ENCODE measurements at regions not wholly inside any gene's neighbourhood (a gene's known extent, or its start where the extent isn't known, plus 50 kb on each side); places are given as distances from the start of the nearest gene placed in this dataset.

DNA sequence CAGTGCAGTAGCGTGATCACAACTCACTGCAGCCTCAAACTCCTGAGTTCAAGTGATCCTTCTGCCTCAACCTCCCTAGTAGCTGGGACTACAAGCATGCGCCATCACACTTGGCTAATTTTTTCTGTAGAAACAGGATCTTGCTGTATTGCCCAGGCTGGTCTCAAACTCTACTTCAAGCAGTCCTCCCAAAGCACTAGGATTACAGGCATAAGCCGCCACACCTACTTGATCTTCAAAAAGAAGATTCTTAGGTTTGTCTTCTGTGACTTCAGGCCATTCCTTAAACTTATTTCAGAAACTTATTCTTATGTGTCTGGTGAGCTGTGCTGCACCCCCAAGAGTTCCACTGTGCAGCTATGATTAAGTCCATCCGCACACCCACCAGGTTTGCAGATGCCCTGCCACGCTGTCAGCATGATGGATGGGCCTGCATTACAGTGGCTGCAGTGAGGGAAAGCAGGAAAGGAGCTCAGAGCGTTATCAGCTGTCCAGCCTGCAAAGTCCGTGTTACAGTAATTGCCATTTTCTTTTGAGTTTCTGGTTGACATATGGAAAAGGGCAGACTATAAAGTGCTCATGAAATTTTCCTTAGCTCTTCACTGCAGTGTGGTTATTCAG is 146.6 kb downstream of the AASDH start:
- no peak for DNase-seq

DNA sequence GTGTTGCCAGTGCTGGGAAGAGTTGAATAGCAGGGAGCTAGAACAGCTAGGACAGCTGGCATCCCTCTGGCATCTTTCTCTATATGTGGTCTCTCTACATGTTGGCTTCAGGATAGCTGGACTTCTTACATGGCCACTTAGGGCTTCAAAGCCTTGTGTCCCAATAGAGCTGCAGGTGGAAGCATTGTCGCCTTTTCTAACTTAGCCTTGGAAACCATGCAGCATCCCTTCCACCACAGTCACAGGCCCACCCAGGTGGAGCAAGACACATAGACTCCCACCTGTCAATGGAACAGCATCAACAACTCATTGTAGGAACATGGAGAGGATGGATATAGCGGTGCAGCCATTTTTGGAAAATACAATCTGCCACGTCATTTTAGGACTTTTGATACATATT is 149.0 kb downstream of the AASDH start:
- DNase-seq, result no peak

GRCh38 chr4:56235725-56236124 is 151.6 kb downstream of the AASDH start:
- DNase-seq, result no peak

DNA sequence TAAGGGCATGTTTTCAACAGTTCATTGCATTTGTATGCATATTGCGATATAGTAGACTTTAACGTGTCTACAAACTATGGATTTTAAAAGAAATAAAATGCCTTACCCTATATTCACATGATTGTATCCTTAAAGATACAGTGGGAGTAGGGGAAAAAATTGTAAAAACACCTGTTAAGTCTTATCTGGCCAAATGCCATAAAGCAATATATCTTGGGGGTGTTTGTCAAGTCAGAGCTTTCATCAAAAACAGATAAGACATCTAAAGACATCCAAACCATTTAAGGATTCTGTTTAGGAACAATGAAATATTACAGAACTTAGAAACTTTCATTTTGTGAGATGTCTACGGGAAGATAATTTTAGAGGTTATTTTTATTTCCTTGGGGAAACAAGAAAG is 152.3 kb downstream of the AASDH start:
- DNase-seq, result no peak

DNA sequence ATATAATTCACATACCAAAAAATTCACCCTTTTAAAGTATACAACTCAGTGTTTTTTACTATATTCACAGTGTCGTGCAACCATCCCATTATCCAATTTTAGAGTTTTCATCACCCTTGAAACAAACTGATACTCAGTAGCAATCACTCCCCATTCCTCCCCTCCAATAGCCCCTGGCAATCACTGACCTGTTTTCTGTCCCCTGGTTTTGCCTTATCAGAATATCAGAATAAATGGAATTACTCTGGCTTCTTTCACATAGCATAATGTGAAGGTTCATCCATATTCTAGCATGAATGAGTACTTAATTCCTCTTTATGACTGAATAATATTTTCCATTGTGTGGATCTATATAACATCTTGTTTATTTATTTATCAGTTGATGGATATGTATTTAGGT is 153.2 kb downstream of the AASDH start:
- no peak for DNase-seq

DNA sequence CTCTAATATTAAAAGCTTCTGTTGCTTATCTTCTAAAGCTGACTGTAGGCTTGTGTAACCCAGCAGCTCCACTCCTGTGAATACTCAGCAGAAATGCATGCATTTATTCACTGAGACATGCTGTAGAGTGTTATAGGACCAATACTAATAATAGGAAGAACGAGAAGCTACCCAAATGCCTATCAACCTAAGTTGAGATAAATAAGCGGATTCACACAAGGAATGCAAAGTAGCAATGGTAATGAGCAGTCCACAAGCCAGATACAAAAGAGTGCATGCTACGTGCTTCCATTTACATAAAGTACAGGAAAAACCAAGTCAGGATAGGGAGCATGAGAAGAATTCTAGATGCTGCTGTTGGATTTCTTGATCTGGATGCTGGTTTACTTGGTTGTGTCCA is 155.9 kb downstream of the AASDH start:
- no peak for DNase-seq

DNA sequence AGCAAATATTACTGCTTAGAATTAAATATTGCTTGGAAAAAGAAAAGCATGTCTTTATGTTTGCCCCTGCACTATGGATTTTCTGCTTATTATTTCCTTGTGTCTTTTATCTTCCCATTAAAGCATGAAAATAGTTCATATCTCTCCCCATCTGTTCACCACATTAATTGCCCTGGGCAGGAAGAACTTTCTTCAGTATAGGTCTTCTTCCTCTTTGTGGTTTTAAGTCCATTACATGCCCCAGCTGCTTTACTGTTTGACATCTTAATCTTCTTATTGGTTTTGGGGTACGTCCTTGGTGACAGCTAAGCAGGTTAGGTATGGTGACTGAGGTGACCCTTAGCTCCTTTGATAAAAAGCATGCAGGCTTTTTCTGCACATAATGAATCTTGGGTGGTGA is 157.3 kb downstream of the AASDH start:
- no peak for DNase-seq

DNA sequence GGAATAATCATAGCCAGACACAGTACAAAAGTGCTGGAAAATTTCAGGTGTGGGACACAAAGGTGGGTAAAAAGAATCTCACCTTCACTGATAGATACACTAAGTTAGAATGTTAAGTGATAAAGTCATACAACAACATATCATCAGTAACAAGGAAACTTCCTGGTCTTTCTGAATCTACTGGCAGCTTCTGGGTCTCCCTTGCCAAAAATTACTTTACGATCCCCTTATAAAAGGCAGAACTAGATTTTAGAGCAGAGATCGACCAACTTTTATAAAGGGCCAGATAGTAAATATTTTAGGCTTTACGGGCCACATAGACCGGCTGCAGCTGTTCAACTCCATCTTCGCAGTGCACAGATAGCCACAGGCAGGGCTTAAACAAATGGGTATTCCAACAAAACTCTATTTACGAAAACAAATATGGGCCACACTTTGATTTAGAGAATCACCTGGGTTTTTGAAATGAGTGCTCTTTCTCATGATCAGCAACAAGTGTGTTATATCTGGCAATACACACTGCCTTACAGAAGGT is 159.9 kb downstream of the AASDH start:
- no peak for DNase-seq

DNA sequence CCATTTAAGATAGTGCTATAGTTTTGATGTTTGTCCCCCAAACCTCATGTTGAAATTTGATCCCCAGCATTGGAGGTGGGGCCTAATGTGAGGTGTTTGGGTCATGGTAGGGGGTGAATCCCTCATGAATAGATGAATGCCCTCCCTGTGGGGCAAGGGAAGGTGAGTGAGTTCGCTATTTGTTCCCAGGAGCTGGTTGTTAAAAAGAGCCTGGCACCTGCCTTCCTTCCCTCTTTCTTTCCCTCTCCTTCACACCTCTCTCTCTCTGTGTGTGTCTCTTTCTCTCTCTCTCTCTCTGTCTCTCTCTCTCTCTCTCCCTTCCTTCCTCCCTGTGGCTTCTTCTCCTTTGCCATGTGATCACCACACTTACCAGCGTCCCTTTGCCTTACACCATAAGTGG is 160.7 kb downstream of the AASDH start:
- DNase-seq, result no peak

DNA sequence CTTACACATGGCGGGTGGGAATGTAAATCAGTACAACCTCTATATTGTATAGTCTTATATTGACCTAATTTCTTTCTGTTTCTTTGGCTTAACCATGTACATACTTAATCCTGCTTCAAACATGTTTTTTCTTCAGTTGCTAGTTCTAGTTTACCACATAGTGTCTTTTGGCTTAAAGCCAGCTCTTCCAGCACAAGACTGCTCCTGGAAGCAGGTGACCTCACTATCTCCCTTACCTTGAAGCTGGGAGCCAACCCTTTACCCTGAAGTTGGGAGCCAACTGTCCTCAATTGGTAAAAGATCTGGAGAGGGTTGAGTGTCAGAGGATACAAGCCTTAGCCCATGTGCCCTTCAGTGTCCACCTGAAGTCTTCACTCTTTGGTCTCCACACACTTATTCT is 162.7 kb downstream of the AASDH start:
- no peak for DNase-seq

DNA sequence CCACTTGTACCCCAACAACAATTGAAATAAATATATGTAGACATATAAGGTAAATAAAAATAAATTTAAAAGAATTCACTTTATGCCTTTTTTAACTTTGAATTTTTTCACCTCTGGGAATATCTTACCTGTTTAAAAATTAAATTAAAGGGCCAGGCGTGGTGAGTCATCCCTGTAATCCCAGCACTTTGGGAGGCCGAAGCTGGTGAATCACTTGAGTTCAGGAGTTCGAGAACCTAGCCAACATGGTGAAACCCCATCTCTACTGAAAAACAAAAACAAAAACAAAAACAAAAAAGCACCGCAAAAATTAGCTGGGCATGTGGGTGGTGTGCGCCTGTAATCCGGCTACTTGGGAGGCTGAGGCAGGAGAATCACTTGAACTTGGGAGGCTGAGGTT is 164.8 kb downstream of the AASDH start:
- no peak for DNase-seq

DNA sequence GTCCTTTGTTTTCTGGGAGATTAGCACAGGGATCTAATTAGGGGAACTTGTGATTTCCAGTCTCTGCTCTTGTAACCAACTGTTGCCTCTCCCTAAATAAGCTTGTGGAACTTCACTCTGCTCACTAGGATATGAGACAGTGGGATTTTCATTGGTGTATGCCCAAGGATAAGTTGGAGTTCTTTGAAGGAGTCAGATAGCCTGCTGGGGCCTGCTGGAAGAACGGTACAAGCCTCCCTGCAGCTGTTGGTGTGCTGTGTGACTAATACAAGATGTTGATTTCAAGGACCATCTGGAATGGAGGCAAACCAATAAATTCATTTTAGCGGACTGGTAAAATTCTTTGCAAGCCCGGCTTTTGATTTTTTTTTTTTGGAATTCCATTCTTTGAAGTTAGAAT is 167.0 kb downstream of the AASDH start:
- DNase-seq, result no peak

DNA sequence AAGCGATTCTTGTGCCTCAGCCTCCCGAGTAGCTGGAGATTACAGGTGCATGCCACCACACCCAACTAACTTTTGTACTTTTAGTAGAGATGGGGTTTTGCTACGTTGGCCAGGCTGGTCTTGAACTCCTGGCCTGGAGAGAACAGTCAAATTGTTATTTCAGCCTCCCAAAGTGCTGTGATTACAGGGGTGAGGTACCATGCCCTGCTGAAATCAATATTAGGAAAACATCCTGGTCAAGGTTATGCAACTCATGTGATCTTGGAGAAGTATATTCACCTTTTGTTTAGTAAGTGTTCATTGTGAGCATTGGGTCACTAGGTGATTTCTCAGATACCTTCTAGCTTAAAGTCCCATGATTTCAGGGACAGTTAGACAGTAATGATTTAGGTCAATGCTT is 167.8 kb downstream of the AASDH start:
- DNase-seq, result no peak

DNA sequence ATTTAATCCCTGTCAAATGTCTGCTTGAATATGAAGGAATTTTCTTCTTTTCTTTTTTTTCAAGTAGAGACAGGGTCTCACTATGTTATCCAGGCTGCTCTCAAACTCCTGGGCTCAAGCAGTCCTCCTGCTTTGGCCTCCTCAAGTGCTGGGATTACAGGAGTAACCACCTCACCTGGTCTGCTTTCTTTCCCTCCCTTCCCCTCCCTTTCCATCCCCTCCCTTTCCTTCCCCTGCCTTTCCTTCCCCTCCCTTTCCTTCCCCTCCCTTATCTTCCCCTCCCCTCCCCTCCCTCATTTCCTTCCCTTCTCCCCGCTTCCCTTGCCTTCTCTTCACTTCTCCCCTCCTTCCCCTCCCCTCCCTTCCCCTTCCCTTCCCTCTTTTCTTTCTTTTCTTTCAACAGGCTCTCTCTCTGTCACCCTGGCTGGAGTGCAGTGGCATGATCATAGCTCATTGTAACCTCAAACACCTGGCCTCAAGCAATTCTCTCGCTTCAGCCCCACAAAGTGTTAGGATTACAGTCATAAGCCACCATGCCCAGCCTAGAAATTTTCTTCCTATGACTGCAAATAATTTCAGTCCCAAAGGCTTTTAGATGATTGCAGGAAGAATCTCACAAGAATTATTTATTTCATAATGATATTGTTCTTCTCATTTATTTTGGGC is 168.9 kb downstream of the AASDH start:
- DNase-seq, result no peak

DNA sequence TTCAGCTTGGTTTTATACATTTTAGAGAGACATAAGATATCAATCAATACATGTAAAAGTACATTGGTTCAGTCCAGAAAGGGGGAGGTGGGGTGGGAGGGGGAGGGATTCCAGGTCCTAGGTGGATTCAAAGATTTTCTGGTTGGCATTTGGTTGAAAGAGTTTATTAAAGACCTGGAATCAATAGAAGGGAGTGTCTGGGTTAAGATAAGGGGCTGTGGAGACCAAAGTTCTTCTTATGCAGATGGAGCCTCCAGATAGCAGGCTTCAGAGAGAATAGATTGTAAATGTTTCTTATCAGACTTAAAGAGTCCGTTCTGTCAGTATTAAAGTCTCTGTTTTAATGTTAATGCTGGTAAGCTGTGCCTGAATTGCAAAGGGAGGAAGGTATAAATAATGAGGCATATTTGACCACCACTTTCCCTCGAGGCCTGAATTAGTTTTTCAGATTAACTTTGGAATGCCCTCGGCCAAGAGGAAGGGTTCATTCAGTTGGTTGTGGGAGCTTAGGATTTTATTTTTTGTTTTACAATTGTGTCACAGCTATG is 169.9 kb downstream of the AASDH start:
- DNase-seq, result no peak

GRCh38 chr4:56215901-56216300 is 171.4 kb downstream of the AASDH start:
- DNase-seq, result no peak

- no peak for DNase-seq
Measured at GRCh38 chr4:56215141-56215783, 172.0 kb downstream of the AASDH start.

GRCh38 chr4:56213543-56213942 is 173.7 kb downstream of the AASDH start:
- DNase-seq, result no peak

DNA sequence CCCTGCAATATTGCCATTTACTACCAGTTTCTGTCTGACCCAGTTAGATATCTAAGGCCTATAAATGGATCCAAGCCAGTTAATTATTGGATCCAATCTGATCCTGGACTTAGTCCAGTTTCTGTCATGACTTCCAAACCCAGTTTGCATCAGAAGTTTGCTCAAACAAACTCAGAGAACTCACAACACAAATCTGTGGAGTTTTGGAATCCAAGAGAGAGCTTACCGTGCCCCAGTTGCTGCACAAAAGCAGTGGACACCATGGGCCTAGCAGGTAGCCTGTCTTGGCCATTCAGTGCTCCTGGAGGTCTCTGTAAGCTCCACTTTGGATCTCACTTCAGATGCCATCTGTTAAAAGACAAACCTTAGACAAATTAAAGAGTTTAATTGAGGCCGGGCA is 174.5 kb downstream of the AASDH start:
- DNase-seq, result no peak

- DNase-seq, result no peak
Measured at GRCh38 chr4:56211202-56211601, 176.1 kb downstream of the AASDH start.

DNA sequence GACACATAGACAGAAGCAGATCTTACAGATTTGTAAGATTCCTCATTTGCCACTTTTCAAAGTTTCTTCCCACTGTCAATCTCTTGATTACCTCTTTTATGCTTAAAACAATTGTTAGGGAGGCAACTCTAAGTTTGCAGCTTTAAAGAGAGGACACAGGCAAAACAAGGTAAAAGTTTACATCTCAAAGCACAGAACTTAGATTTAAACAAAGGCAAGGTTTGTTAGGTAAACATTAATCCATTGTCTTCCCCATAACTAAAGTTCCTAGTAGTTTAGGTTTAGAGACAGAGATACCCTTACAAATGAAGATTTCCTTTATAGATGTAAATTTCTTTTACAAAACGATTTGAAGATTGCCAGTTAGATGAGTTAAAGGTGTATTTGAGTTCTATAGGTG is 176.9 kb downstream of the AASDH start:
- DNase-seq, result no peak

DNA sequence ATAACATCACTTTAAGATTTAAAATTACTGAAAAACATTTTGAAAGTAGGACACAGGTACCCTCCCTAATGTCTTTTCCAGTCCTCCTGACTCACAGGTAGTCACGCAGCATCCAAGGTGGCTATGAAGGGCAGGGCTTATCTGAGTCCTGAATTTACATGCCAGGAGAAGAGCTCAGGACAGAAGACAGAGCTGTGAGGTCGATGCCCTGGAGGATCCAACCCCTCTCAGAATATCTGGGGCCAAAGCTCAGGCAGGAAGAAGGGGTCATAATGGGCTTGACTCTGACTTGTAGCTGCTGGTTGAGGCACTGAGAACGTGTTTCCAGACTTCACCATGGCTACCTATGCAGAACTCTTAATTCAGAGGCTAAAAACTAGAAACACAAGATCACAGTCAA is 177.5 kb downstream of the AASDH start:
- DNase-seq, result no peak

DNA sequence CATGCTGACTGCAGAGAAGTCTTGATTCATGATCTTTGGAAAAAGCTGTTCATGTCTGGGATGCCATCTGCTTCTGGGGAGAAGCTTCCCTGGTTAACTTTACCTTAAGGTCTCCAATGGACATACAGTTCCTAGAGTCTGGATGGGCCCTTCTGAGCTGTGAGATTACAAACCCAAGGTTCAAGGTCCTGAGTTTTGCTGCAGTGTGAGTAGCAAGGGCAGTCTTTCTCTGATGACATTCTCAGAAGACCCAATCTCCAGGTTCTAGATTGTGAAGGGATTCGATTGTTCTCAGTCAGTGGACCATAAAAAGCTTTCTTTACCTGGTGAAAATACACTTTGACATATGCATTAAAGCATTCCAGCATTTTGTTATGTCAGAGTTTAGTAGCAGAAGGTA is 179.2 kb downstream of the AASDH start:
- no peak for DNase-seq

- no peak for DNase-seq
Measured at GRCh38 chr4:56206258-56206657, 181.0 kb downstream of the AASDH start.

Measured in activated CD8-positive, alpha-beta memory T cell treated with anti-CD3 and anti-CD28 coated beads, Interleukin-2, amount 50 U/mL, for 48 hours (primary cell).